UCSD-AML1 (cell line): ENCODE measurements at regions not wholly inside any gene's neighbourhood (a gene's known extent, or its start where the extent isn't known, plus 50 kb on each side); places are given as distances from the start of the nearest gene placed in this dataset.
"Not testable (repeated sequence)": the region's sequence is repeated elsewhere in the genome, so short reads cannot be mapped to it uniquely, and the experiment has no call there.

Experiments used
- DNase-seq: peaks from one replicate; lab custom pipeline; 2025; ENCODE audit not compliant: unreplicated experiment; lab: John Stamatoyannopoulos, UW

DNA sequence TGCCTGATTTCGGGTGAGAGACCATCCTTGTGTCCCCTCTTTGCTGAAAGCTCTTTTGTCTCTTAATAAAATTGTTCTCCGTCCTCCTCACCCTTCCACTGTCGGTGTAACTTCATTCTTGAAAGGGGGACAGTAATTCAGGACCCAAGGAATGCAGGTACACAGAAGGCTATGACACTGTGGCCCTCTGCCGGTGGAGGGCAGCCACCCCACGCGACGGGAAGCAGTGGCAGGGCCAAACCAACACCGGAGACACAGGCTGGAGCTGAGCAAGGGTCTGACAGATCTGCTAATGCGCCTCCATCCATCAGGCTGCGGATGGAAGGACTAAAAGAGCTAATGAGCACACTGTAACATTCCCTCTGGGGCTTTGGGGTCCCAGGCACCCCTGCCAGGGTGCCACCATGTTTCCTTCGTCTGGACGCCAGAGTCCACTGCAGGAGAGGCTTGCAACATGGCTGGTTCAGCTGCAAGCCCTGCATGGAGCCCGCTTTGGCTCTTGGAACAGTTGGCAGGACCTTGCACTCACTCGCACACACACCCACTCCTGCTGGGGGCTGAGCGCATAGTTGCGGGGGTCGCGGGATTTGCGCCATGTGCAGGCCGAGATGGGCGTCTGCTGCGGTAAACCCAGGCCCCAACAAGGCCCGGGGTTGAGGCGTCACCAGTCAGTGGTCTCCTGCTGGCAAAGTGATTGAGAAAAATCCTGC, 544.1 kb upstream of the CDH7 start:
- DNase-seq: no peak

DNA sequence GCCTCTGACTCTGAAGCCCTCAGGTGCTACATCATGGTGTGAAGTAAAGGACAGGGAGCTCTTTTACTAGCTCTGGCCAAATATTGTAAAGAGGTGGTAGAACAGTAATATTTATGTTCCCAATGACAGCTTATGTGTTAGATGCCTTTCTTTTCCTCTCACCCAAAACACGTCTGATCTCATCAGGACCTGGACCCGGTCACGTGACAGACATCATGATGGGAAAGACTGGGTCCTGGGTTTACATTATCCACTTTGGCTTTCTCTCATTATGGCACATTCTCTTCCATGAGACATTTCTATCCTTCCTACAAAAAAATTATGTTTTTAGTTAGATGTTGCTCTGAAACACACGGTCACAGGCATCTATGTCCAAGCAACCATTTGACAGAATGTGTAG, 548.7 kb upstream of the CDH7 start:
- no peak for DNase-seq

DNA sequence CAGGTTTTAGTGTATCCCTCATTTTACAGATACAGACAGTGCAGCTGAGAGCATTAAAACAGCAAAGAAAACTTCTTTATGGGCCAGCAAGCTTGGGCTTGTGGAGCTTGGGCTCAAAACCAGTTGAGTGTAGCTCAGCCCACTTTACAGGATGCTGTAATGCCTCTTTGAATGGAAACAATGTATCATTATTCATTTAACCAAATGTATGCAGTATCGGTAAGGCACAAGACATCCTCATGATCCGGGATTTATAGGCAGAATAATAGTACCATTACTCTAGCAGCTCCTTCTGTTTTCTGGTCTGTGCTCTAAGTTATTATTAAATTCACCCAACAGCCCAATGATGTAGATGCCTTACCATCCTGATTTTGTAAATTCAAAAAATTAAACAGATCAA, 575.1 kb upstream of the CDH7 start:
- DNase-seq: no peak

DNA sequence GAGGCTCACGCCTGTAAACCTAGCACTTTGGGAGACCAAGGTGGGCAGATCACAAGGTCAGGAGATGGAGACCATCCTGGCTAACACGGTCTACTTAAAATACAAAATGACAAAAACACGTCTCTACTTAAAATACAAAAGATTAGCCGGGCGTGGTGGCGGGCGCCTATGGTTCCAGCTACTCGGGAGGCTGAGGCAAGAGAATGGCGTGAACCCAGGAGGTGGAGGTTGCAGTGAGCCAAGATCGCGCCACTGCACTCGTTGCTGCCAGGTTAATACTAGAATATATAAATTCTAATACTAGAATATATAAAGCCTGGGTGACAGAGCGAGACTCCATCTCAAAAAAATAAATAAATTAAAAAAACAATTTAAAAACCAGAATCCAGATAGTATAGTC, 588.7 kb upstream of the CDH7 start:
- DNase-seq: not testable (repeated sequence)

DNA sequence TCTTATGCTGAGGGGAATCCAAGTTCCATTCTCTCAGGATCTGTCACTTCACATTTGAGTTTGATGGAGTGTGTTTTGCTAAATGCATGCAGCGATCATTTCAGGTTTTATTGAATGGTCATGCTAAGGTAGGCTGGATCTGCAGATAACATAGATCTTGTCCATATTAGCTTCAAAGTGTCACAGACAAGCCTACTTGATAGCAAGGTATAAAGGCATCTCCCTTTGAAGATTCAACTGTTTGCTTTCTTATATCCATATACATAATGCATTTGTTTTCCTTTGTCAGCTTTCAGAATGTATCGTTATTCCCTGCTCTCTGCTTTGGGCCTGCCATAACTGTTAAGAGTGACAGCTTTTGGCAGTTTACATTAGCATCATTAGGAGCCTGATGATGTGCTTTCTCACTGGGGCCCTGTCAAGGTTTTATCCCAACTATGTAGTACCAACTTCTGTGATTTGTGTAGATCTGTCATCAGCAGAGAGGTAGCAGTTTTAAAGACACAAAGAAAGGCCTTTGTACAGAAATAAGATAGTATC, 604.3 kb upstream of the CDH7 start:
- DNase-seq: no peak

DNA sequence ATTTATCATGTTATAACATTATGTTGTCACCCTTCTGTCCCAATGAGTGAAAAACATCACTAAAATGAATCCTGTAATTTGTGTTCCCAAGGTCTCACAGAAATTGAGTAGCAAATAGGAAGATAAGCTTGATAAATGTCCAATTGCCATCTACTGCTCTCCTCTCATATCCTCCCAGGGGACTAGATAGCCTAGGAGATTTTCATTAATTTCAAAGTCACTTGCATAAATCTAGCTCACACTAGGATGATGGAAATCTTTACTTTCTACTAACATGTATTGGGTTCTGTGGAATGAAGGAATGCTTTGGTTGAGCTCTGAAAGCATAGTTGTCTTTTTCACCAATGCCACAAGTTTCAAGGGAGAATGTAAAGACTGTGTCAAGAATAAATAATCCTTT, 605.5 kb upstream of the CDH7 start:
- no peak for DNase-seq

DNA sequence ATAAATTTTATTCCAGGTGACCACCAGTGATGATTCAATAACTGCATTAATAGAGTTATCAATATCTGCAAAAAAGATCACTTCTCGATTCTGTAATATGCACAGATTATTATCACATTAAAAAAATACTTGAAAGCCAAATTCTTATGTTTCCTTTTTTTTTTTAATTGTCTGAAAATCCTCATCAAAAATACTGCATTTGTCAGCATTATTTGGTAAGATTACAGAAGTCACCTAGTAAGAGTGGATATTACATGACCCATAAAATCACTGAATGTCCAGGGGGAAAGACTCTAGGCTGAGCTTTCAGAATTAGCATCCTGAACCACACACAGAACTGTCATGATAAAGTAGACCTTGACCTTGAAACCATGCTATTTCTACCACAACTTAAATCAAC, 617.2 kb upstream of the CDH7 start:
- no peak for DNase-seq

DNA sequence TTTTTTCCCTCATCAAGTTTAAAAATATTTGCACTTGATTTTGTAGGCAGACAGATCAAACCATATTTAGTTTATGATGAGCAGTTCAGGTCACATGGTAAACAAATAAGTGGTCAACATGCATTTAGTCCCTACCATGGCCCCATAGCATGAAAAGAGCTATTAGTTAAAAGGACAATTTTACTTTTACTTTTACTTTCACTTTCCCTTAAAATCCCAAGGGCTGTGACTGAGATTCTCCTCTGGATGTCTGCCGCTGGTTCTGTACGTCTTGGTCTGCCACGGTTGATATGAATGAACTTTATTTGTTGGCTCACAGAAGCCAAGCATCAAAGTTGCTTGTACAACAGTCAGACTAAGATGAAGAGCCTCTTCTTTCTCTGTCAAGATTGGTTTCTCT, 626.2 kb upstream of the CDH7 start:
- DNase-seq: no peak

DNA sequence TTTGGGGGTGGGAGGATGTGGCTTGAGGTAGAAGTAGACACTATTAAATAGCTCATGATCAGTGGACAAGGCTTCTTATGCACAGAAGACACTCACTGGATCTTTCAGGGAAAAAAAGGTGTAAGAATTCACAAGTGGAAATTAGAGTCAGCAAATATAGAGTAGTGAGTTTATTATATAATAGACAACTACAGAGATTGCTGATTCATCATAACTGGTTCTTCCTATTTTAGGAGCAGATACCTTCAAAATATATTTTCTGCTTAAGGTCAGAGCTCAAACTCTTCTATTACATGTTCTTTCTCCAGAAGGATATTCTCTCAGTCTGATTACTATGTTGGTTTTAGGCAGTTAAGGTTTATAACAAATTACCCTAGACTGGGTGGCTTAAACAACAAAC, 646.9 kb upstream of the CDH7 start:
- DNase-seq: no peak

DNA sequence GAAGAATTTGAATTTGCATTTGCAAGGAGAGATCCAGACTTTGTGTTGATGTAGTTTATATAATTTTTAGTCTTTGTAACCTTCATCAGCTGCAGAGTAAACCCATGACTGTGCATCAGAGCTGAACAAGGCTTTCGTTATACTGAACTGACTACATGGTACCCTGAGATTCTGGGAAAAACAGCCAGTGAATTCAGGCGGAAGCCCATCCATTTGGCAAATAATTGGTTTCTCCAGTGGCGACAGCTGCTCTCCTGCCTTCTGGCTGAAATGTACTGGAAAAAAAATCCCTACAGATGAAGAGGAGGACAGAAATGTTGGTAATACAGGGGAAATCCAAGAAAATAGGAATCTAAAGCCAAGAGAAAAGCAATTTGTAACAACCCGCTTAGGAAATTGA, 657.5 kb upstream of the CDH7 start:
- DNase-seq: no peak

DNA sequence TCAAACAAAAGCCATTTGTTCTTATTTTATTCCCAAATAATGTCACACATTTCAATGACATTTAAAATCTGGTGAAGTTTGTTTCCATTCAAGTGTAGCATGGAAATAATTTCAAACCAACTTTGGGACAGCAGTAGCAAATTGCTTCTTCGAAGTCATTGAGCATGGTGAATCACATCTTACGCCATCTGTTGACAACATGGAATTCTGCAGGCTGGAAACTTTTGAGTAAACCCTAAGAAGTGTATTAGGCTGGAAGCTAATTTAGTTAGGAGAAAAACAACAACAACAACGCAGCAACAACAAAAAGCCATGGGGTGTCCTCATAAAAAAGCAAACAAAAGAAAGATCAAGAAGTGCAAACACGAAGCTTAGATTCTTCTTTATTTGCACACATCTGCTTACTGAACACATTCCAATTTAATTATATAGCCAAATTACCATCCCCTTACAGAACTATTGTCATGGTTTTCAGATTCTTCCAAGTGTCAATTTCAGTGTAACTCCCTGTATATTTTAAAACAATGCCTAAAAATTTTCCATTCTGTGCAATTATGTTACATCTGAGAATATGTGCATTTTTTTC, 659.0 kb upstream of the CDH7 start:
- no peak for DNase-seq

DNA sequence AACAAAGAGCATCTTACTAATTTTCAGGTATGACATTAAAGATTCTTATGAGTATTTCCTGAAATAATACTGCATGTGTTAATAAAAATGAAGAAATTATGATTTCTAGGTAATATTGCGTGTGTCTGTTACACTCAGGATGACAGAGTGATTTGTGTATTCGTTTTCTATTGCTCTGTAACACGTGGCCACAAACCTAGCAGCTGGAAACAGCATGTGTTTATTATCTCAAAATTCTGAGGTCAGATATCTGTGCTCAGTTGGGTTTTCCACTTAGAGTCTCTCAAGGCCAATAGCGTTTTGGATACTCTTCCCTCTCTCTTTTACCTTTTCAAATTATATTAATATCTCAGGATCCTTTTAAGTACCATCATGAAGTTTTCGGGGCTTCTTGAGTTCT, 667.9 kb upstream of the CDH7 start:
- DNase-seq: no peak

DNA sequence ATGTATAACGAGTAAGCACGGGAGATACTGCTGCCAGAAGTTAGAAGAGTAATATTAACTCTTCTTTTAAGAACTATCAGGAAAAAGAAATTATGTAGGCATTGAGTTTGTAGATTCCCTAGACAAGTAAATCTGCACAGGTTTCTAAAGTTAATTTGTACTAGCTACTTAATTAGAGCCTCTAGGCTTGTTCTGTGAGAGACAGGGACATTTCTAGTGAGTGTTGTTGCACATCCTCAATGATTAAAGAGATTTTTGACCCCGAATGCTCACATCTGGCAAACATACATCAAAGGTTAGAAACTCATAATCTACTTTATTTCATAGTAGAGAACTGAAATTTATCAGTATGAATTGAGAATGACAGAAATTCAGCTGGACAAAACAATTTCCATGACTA, 669.0 kb upstream of the CDH7 start:
- DNase-seq: no peak

DNA sequence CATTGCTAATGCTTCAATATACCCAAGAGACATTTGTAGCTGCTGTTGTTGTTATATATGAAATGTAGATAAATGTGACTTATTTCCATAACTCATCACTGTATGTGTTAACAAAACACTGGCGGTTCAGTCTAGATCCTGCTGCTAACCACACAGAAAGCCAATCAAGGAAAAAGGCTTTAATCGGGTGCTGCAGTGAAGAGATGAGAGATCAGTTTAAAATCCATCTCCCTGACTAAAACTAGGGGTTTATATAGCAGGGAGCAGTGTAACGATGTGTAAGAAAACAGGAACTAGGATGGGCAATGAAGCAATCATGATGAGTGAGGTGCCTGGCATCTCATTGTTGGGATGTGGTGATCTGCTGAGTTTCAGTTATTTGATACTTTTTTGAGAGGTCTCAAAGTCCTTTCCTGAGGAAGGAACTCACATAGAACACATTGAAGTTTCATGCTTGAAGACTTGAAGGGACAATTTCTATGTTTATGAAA, 677.7 kb upstream of the CDH7 start:
- no peak for DNase-seq

DNA sequence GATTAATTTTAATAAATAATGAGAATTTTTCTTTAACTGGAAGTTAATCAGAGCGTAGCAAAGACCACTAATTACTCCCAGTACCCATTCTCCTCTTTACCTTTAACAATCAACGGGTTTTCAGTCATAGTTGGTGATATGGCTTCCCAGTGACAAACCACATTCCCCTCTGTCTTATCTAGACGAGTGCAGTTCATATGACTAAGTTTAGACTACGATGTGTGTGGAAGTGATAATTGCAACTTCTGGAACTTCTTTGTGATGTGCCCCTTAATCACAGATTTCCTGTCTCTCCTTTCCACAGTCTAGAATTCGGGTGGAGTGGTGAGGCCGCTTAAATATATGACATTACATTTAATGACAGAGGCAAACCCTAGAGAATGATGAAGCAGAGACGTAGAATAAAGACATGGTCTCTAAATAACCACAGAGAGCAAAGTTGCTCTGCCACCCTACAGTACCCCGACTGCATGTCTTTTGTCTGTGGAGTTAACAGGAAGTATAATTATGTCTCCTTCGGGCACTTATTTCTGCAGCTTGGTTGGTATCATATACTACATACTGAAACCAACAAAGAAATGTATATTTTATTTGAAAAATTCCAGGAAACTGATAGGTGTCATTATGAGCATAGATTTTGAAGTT, 693.3 kb upstream of the CDH7 start:
- DNase-seq: no peak

DNA sequence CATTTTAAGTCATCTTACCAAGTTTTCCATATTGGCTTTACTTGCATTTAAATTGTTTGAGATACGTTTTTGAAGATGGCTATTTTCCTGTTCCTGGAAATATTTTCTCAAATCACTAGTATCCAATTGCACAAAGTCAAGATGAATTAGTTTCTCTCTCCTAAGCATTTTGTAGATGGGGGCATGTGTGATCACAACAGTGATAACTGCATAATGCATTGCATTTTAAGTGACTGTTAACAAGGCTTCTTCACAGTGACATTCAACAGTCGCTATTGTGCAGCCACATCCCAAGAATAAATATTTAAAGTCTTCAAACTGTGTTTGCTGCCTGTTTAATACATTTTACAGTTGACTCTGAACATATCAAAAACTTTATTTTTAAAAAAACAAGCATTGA, 694.2 kb upstream of the CDH7 start:
- DNase-seq: no peak

DNA sequence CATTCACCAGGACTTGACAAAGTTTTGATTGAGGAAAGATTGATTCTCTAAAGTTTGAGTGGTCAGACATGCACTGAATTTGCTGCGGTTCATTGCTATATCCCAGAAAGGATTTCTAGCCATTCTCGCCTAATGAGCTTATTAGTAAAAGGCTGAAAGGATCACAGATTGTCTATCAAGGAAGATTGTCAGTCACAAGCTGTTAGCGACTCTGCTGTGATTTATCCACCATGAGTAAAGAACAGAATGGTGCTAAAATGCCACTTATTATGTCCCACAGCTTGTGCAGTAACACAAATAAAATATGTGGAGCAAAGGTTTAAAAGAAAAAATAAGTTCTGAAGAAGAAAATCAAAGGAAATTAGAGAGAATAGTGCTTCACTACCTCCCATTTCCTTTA, 701.2 kb upstream of the CDH7 start:
- no peak for DNase-seq

DNA sequence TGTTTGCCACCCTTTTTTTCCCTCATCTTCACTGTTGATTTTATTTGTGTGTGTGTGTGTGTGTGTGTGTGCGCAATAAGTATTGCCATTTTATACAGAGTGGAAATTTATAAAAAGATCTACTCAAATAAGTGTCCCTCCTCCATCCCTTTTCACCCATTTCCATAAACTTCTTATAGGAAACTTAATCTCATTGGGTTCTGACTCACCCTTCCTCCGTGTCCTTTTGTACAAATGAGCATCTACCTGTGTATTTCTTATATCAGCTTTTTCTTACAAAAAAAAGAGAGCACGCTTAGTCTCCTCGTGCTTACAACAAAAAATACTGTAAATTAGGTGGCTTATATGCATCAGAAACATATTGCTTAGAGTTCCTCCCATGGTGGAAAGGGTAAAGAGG, 711.2 kb upstream of the CDH7 start:
- no peak for DNase-seq

DNA sequence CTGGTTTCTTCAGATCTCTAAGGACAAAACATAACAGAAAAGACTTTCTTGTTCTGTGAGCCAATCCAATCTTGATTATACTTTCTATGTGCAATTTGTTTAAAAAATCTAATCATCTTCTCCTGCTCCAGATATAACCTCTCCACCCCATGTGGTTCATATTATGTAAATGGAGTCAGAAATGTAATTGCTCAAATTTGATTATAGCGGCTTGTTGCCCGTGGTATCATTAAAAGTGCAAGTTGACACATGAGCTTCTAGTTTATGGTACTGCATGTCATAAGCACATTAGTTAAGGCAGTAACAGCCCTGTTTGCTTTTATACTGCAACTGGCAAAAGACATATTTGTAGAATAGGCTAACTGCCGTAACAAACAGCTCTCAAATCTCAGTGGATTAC, 715.1 kb upstream of the CDH7 start:
- no peak for DNase-seq

DNA sequence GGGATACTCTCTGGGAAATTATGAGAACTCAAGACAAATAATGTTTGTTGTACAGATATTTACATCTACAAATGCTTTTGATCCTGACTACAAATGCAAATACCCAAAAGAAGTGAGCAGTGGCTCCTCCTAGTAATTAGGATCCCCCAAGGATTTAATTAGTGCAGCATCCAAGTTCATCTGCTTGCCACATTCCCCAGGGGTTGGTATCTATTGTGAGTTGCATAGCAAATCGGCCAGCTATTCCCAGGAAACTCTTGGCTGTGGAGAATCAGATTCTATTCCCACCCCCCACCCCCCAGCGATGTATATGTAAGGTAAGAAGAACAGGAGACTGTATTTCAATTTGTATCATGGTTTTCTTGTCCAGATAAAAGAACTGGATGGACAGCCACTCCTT, 725.1 kb upstream of the CDH7 start:
- no peak for DNase-seq

DNA sequence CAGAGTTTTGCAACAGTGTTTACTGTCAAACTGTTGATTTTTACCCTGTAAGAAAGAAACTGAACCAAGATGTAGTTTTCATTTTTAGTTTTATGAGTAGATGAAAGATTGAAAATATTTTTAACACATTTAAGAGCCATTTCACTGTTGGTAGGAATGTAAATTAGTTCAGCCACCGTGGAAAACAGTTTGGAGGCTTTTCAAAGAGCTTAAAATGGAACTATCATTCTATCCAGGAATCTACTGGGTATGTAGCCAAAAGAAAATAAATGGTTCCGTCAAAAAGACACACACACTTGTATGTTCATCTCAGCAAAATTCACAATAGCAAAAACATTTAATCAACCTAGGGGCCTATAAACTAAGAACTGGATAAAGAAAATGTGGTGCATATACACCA, 729.8 kb upstream of the CDH7 start:
- DNase-seq: no peak

DNA sequence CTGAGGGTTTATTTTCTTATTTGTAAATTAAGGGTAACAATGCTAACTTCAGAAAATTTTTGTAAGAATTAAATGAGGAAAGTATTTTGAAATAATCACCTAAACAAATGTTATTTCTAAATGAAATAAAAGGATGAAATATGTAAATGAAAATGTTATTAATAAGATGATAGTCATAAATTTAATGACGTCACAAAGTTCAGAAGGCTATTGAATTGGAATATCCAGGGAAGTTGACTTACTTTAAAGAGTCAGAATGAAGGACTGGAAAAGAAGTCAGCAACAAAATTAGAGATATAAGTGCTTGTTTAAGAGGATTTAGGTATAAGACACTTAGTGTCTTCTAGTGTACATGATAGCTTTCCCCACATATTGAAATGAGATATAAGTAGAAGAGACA, 732.6 kb upstream of the CDH7 start:
- DNase-seq: no peak
